ENCODE measurements at regions not wholly inside any gene's neighbourhood (a gene's known extent, or its start where the extent isn't known, plus 50 kb on each side); places are given as distances from the start of the nearest gene placed in this dataset.

DNA sequence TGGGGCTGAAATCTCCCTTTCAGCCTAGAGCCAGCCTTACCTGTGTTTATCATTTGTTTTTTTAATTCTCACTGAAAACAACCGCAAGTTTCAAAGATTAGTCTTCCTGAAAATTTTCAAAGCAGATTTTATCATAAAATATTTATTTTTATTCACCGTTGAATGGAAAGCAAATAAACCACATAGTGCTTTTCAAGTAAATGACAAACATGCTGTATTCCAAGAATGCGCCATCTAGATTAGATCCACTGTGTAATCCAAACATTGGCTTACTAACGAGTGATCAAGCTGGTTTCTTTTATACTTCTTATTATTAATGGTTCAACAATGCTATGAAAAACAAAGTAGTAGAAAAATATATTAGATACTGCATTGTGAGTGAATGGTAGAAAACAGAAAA, 1176.2 kb upstream of the IGFBP7 start:
- TF ChIP-seq, protein P1, sequence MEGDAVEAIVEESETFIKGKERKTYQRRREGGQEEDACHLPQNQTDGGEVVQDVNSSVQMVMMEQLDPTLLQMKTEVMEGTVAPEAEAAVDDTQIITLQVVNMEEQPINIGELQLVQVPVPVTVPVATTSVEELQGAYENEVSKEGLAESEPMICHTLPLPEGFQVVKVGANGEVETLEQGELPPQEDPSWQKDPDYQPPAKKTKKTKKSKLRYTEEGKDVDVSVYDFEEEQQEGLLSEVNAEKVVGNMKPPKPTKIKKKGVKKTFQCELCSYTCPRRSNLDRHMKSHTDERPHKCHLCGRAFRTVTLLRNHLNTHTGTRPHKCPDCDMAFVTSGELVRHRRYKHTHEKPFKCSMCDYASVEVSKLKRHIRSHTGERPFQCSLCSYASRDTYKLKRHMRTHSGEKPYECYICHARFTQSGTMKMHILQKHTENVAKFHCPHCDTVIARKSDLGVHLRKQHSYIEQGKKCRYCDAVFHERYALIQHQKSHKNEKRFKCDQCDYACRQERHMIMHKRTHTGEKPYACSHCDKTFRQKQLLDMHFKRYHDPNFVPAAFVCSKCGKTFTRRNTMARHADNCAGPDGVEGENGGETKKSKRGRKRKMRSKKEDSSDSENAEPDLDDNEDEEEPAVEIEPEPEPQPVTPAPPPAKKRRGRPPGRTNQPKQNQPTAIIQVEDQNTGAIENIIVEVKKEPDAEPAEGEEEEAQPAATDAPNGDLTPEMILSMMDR (IDR thresholded peaks at IDR 0.05): no peak
- TF ChIP-seq ZFX (IDR thresholded peaks at IDR 0.05; ENCODE audit: borderline replicate concordance): no peak

All from 22Rv1 (cell line).